MG63 (cell line): ENCODE measurements at regions not wholly inside any gene's neighbourhood (a gene's known extent, or its start where the extent isn't known, plus 50 kb on each side); places are given as distances from the start of the nearest gene placed in this dataset.
"Not testable (repeated sequence)": the region's sequence is repeated elsewhere in the genome, so short reads cannot be mapped to it uniquely, and the experiment has no call there.

Experiments
- DNase-seq: peaks from one replicate; pipeline ENCODE4 v3.0.0-alpha.2; 2020
- H3K27me3 ChIP-seq: fragments of 250-450 bp; sonication (Bioruptor Pico); 2 replicates; pipeline ENCODE4 v1.5.1; 2020; ENCODE audit warnings: mild to moderate bottlenecking, moderate library complexity
- H3K36me3 ChIP-seq: fragments of 250-450 bp; sonication (Bioruptor Pico); 2 replicates; pipeline ENCODE4 v1.5.1; 2020; ENCODE audit warnings: mild to moderate bottlenecking, moderate library complexity
- H3K4me3 ChIP-seq: fragments of 250-450 bp; sonication (Bioruptor Pico); 2 replicates; pipeline ENCODE4 v1.5.1; 2020; ENCODE audit warnings: mild to moderate bottlenecking, moderate library complexity
- H3K9me3 ChIP-seq: fragments of 250-450 bp; sonication (Bioruptor Pico); 2 replicates; pipeline ENCODE4 v1.5.1; 2020; ENCODE audit warnings: mild to moderate bottlenecking, moderate library complexity

GRCh38 chr17:27085517-27085916 is 208.4 kb upstream of the WSB1 start:
- H3K27me3 ChIP-seq, result peaks cover 9% of the 10 kb centered on the region
- no peaks in the 10 kb centered on the region for H3K9me3 ChIP-seq
- no peak for DNase-seq
- H3K36me3 ChIP-seq, result no peaks in the 10 kb centered on the region
- H3K4me3 ChIP-seq, result no peak overlapping the region

- DNase-seq, result no peak
- Histone ChIP-seq H3K9me3 (no peaks in the 10 kb centered on the region), H3K4me3 (no peak overlapping the region), H3K27me3 (peaks cover 9% of the 10 kb centered on the region), H3K36me3 (no peaks in the 10 kb centered on the region)
These were observed 207.4 kb upstream of the WSB1 start for GRCh38 chr17:27086526-27086925.

- H3K4me3 ChIP-seq, result no peak overlapping the region
- H3K36me3 ChIP-seq, result no peaks in the 10 kb centered on the region
- H3K9me3 ChIP-seq, result no peaks in the 10 kb centered on the region
- DNase-seq, result no peak
- H3K27me3 ChIP-seq, result peaks cover 9% of the 10 kb centered on the region
These were observed 205.8 kb upstream of the WSB1 start for GRCh38 chr17:27087935-27088766.

GRCh38 chr17:27088767-27089078 is 205.2 kb upstream of the WSB1 start:
- no peaks in the 10 kb centered on the region for H3K9me3 ChIP-seq
- DNase-seq, result no peak
- H3K27me3 ChIP-seq, result peaks cover 12% of the 10 kb centered on the region
- H3K4me3 ChIP-seq, result peak overlapping the region; percentile 29
- H3K36me3 ChIP-seq, result no peaks in the 10 kb centered on the region

GRCh38 chr17:27089079-27089928 is 204.6 kb upstream of the WSB1 start:
- H3K9me3 ChIP-seq, H3K36me3 ChIP-seq: not testable (repeated sequence)
- peak; percentile 11 for DNase-seq
- Histone ChIP-seq H3K27me3 (peaks cover 12% of the 10 kb centered on the region), H3K4me3 (peak overlapping the region; percentile 29)

GRCh38 chr17:27089929-27090247 is 204.0 kb upstream of the WSB1 start:
- Histone ChIP-seq H3K27me3 (peaks cover 12% of the 10 kb centered on the region), H3K4me3 (peak overlapping the region; percentile 24; the same call in 1 of the 2 replicates), H3K9me3 (no peaks in the 10 kb centered on the region), H3K36me3 (no peaks in the 10 kb centered on the region)
- no peak for DNase-seq

- not testable (repeated sequence) for H3K9me3 ChIP-seq, DNase-seq, H3K36me3 ChIP-seq, H3K4me3 ChIP-seq
- peaks cover 12% of the 10 kb centered on the region for H3K27me3 ChIP-seq
These were observed 203.4 kb upstream of the WSB1 start for GRCh38 chr17:27090450-27091042.

- peaks cover 12% of the 10 kb centered on the region for H3K27me3 ChIP-seq
- H3K9me3 ChIP-seq, result no peaks in the 10 kb centered on the region
- no peaks in the 10 kb centered on the region for H3K36me3 ChIP-seq
- no peak overlapping the region for H3K4me3 ChIP-seq
- no peak for DNase-seq
These were observed 202.8 kb upstream of the WSB1 start for GRCh38 chr17:27091043-27091497.

GRCh38 chr17:27094179-27094578 is 199.7 kb upstream of the WSB1 start:
- not testable (repeated sequence) for H3K9me3 ChIP-seq, H3K4me3 ChIP-seq, H3K27me3 ChIP-seq, DNase-seq, H3K36me3 ChIP-seq

- not testable (repeated sequence) for H3K4me3 ChIP-seq, DNase-seq, H3K9me3 ChIP-seq, H3K36me3 ChIP-seq, H3K27me3 ChIP-seq
These were observed 198.1 kb upstream of the WSB1 start for GRCh38 chr17:27095821-27096220.

- DNase-seq, H3K27me3 ChIP-seq, H3K36me3 ChIP-seq, H3K9me3 ChIP-seq, H3K4me3 ChIP-seq: not testable (repeated sequence)
These were observed 194.6 kb upstream of the WSB1 start for GRCh38 chr17:27099266-27099665.

- H3K36me3 ChIP-seq, H3K27me3 ChIP-seq, H3K9me3 ChIP-seq, DNase-seq, H3K4me3 ChIP-seq: not testable (repeated sequence)
These were observed 189.2 kb upstream of the WSB1 start for GRCh38 chr17:27104605-27105221.

- no peak overlapping the region for H3K4me3 ChIP-seq
- H3K36me3 ChIP-seq, result no peaks in the 10 kb centered on the region
- no peak for DNase-seq
- H3K27me3 ChIP-seq, result no peaks in the 10 kb centered on the region
- no peaks in the 10 kb centered on the region for H3K9me3 ChIP-seq
These were observed 188.3 kb upstream of the WSB1 start for GRCh38 chr17:27105636-27106035.

GRCh38 chr17:27106347-27106981 is 187.4 kb upstream of the WSB1 start:
- Histone ChIP-seq H3K4me3 (no peak overlapping the region), H3K9me3 (no peaks in the 10 kb centered on the region), H3K27me3 (no peaks in the 10 kb centered on the region), H3K36me3 (no peaks in the 10 kb centered on the region)
- no peak for DNase-seq

GRCh38 chr17:27106982-27107360 is 186.9 kb upstream of the WSB1 start:
- no peaks in the 10 kb centered on the region for H3K27me3 ChIP-seq
- H3K36me3 ChIP-seq, result no peaks in the 10 kb centered on the region
- H3K4me3 ChIP-seq, result no peak overlapping the region
- H3K9me3 ChIP-seq, result no peaks in the 10 kb centered on the region
- DNase-seq, result no peak

GRCh38 chr17:27107386-27108328 is 186.3 kb upstream of the WSB1 start:
- H3K9me3 ChIP-seq, H3K36me3 ChIP-seq, H3K27me3 ChIP-seq, H3K4me3 ChIP-seq, DNase-seq: not testable (repeated sequence)
